ENCODE measurements at regions not wholly inside any gene's neighbourhood (a gene's known extent, or its start where the extent isn't known, plus 50 kb on each side); places are given as distances from the start of the nearest gene placed in this dataset.

DNA sequence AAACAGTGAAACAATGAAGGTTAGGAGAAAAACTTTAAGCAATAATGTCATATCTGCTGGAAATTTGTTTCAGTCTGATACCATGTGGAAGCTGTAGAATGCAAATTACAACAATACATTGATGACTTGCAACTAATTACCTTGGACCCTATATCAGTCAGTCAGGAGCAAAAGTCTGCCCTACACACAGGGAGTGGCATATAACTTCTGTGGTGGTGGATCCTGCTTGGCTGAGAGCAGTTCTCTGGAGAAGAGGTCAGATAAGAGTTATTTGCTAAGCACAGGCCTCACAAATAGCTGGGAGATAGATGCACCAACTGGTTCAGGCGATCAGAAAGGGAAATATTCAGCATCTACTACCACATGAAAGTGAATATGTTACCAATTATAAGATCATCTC lies 1364.6 kb upstream of the EPHA6 start:
- TF ChIP-seq, protein P1, sequence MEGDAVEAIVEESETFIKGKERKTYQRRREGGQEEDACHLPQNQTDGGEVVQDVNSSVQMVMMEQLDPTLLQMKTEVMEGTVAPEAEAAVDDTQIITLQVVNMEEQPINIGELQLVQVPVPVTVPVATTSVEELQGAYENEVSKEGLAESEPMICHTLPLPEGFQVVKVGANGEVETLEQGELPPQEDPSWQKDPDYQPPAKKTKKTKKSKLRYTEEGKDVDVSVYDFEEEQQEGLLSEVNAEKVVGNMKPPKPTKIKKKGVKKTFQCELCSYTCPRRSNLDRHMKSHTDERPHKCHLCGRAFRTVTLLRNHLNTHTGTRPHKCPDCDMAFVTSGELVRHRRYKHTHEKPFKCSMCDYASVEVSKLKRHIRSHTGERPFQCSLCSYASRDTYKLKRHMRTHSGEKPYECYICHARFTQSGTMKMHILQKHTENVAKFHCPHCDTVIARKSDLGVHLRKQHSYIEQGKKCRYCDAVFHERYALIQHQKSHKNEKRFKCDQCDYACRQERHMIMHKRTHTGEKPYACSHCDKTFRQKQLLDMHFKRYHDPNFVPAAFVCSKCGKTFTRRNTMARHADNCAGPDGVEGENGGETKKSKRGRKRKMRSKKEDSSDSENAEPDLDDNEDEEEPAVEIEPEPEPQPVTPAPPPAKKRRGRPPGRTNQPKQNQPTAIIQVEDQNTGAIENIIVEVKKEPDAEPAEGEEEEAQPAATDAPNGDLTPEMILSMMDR (IDR thresholded peaks at IDR 0.05): no peak
- H3K27ac ChIP-seq (ENCODE audit: low read depth in 1 of 2, low read length in 2 of 2): no peak overlapping the region
- Mint-ChIP-seq H3K36me3 (ENCODE audit: low read depth) (no peaks in the 10 kb centered on the region), H3K9me3 (peaks cover 4% of the 10 kb centered on the region), H3K4me3 (no peak overlapping the region), H3K27me3 (no peaks in the 10 kb centered on the region), H3K27ac (no peak overlapping the region), H3K4me1 (ENCODE audit: low read depth) (no peaks in the 10 kb centered on the region)
- no peaks in the 10 kb centered on the region for H3K4me1 ChIP-seq (ENCODE audit: insufficient read depth, low read length)
- ATAC-seq (ENCODE audit: poor library complexity) (no peak), DNase-seq (no peak)
- ChIA-PET POLR2A (no interaction called here), CTCF (no interaction called here)
- no peak overlapping the region for H3K4me3 ChIP-seq (ENCODE audit: low read length)
- no peaks in the 10 kb centered on the region for H3K36me3 ChIP-seq (ENCODE audit: insufficient read depth, low read length)
- no peaks in the 10 kb centered on the region for H3K27me3 ChIP-seq (ENCODE audit: control insufficient read depth in 1 of 2, insufficient read depth in 2 of 2, low read length in 2 of 2)
- no peaks in the 10 kb centered on the region for H3K9me3 ChIP-seq (ENCODE audit: control insufficient read depth in 1 of 2, insufficient read depth in 1 of 2, low read length in 2 of 2)
- intact Hi-C loops (cut with DNase I, micrococcal nuclease): no loop called here

DNA sequence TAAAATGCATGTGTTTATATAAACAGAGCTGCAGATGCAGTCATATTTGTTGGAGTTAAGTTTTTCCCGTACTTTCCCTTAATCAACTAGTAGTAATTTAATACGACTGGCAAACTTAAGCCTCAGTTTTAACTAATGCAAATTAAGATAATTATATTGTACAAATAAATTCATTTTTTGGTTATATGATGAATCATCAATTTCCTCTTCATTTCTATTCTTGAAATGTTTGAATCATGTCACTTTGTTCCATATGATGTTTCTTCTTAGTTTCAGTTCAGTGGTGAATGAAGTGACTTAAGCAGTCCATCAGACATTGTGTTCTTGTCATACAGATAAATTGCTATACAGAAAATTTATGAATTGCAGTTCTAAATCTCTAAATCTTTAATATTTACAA lies 1361.2 kb upstream of the EPHA6 start:
- Mint-ChIP-seq H3K4me3 (no peak overlapping the region), H3K4me1 (ENCODE audit: low read depth) (no peaks in the 10 kb centered on the region), H3K27ac (no peak overlapping the region), H3K9me3 (peaks cover 6% of the 10 kb centered on the region), H3K27me3 (no peaks in the 10 kb centered on the region), H3K36me3 (ENCODE audit: low read depth) (no peaks in the 10 kb centered on the region)
- ChIA-PET POLR2A (no interaction called here), CTCF (no interaction called here)
- Histone ChIP-seq H3K36me3 (ENCODE audit: insufficient read depth, low read length) (no peaks in the 10 kb centered on the region), H3K27ac (ENCODE audit: low read depth in 1 of 2, low read length in 2 of 2) (no peak overlapping the region), H3K4me3 (ENCODE audit: low read length) (no peak overlapping the region), H3K27me3 (ENCODE audit: control insufficient read depth in 1 of 2, insufficient read depth in 2 of 2, low read length in 2 of 2) (no peaks in the 10 kb centered on the region), H3K4me1 (ENCODE audit: insufficient read depth, low read length) (no peaks in the 10 kb centered on the region), H3K9me3 (ENCODE audit: control insufficient read depth in 1 of 2, insufficient read depth in 1 of 2, low read length in 2 of 2) (peaks cover 0 to 1% of the 10 kb centered on the region in 2 experiments)
- intact Hi-C loops (cut with DNase I, micrococcal nuclease): no loop called here
- TF ChIP-seq, protein P1 (IDR thresholded peaks at IDR 0.05): no peak
- ATAC-seq (ENCODE audit: poor library complexity) (no peak), DNase-seq (no peak)

DNA sequence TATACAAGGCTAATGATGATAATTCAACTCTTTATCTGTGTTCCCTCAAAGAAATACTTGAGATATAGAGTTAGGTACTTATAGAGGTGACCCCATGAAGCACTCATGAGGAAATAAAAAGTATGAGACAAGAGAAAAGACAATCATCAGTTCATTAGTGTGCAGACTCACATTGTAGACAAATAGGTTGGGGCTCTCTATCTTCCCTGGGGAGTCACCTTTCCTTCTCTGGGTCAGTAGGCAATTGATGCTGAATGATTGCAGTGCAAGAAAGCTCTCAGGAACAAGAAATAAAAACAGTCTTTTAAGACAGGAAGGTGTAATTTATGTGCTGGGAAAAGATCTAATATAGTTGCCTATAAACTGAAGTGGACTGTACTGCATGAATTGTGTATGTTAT lies 1357.6 kb upstream of the EPHA6 start:
- Mint-ChIP-seq H3K27ac (no peak overlapping the region), H3K4me1 (ENCODE audit: low read depth) (no peaks in the 10 kb centered on the region), H3K27me3 (no peaks in the 10 kb centered on the region), H3K36me3 (ENCODE audit: low read depth) (no peaks in the 10 kb centered on the region), H3K4me3 (no peak overlapping the region), H3K9me3 (peaks cover 6% of the 10 kb centered on the region)
- ATAC-seq (ENCODE audit: poor library complexity) (no peak), DNase-seq (no peak)
- intact Hi-C loops (cut with DNase I, micrococcal nuclease): no loop called here
- Histone ChIP-seq H3K9me3 (ENCODE audit: control insufficient read depth in 1 of 2, insufficient read depth in 1 of 2, low read length in 2 of 2) (peaks cover 0 to 6% of the 10 kb centered on the region in 2 experiments), H3K4me3 (ENCODE audit: low read length) (no peak overlapping the region), H3K27me3 (ENCODE audit: control insufficient read depth in 1 of 2, insufficient read depth in 2 of 2, low read length in 2 of 2) (no peaks in the 10 kb centered on the region), H3K27ac (ENCODE audit: low read depth in 1 of 2, low read length in 2 of 2) (no peak overlapping the region), H3K36me3 (ENCODE audit: insufficient read depth, low read length) (no peaks in the 10 kb centered on the region), H3K4me1 (ENCODE audit: insufficient read depth, low read length) (no peaks in the 10 kb centered on the region)
- TF ChIP-seq, protein P1 (IDR thresholded peaks at IDR 0.05): no peak
- CTCF ChIA-PET: no interaction called here
- POLR2A ChIA-PET: no interaction called here
